Adipose tissue (tissue), 3 donors: ENCODE measurements at regions not wholly inside any gene's neighbourhood (a gene's known extent, or its start where the extent isn't known, plus 50 kb on each side); places are given as distances from the start of the nearest gene placed in this dataset.
"Not testable (repeated sequence)": the region's sequence is repeated elsewhere in the genome, so short reads cannot be mapped to it uniquely, and the experiment has no call there.

Experiments
- H3K27ac ChIP-seq: one replicate; pipeline ENCODE4 v1.5.1; 2013; ENCODE audit warnings: low read depth, low read length
- WGBS, 3 donors: extraction: QIAGEN DNeasy Blood & Tissue Kit; methylation state at CpG; one replicate each; pipeline ENCODE4 v1.1.7; 2013; 5-methylcytosine and 5-hydroxymethylcytosine counted together
- donor health status: healthy with polysubstance abuse.
- donor health status: Bipolar disorder and iron deficiency.
- donor health status: healthy.

DNA sequence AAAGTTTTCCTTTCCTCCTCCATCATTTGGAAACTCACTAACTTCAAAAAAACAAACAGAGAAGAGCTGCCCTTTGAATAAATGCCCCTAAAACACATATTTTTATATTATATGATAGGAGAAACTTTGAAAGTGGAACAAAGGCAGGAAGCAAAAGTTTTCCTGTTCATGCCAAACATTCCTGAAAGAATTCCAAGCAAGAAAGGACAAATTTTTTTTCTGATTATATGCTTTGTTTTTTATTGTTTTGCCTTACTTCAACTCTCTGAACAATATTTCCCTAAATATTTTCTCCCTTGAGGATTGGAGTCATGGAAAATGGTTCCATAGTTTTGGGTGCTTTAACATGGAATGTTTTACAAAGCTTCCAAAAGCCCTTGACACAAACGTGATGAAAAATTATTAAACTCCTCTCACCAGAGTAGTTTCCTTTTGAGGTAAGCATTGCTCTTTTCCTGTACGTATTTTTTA is 638.5 kb upstream of the CAMK1G start:
- no peak overlapping the region for H3K27ac ChIP-seq
- WGBS, 3 donors = 2 to 11% (median 8%) methylated on average over 2 of the region's 2 CpGs

DNA sequence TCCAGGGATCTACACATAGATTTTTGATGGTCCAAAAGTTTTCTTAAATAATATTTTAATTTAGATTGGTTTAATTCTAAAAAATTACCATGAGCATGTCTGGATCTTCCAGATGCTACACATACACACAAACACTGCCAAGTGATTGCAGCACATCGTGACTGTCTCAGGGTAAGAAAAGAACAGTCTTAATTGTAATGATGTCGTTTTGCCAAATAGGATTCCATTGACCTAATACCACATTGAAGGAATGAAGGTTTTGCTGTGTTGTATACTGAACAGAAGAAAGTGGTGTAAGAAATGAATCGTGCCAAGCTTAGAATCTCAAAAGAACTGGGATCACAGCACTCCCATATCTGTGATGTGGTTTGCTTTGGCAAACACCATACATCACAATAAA is 633.3 kb upstream of the CAMK1G start:
- no peak overlapping the region for H3K27ac ChIP-seq
- 74 to 80% (median 80%) methylated on average over 3 of the region's 3 CpGs for WGBS, 3 donors

DNA sequence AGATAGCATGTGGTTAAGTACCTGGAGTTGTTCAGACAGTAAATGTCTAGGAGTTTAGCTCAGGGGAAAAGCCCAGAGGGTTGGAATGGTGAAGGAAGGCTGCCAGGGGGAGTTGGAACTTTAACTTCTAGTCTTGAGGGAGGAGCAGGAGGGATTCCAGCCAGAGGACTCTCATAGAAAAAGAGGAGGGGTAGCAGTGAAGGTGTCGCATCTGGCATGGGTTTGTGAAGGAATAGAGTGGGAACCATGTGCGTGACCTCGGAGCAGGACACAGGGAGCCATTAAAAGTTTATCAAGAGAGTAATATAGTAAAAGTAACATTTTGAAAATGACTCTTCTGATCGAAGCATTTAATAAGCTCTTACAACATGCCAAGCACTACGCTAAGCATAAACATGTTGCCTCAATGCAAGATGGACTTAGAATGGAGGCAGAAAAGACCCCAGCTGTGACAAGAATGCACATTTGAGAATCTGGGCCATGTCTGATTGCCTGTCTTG is 632.4 kb upstream of the CAMK1G start:
- 78 to 87% (median 82%) methylated on average over 5 of the region's 5 CpGs for WGBS, 3 donors
- no peak overlapping the region for H3K27ac ChIP-seq

DNA sequence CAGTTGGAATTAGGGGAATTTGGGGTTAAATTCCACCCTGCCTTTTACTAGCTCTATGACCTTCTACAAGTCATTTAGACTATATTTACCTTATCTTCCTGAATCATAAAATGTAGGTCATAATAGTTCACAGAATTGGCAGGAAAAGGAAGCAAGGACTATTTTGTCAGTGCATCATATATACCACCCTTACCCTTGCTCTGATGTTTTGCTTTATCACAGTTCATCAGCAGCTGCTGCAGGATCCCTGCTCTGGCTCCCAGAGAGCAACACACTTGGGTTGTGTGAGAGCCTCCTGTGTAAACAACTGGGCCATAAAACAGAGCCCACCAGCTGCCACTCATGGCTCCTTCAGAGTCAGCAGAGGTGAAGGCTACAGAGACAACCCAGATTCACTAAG is 631.6 kb upstream of the CAMK1G start:
- no peak overlapping the region for H3K27ac ChIP-seq

DNA sequence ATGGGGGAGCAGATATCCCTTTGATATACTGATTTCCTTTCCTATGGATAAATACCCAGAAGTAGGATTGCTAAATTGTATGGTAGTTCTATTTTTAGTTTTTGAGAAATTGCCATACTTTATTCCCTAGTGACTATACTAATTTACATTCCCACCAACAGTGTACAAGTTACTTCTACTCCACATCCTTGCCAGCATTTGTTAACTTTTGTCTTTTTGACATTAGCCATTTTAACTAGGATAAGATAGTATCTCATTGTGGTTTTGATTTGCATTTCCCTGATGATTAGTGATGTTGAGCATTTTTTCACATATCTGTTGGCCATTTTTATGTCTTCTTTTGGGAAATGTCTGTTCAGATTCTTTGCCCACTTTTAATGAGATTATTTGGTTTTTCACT is 620.6 kb upstream of the CAMK1G start:
- H3K27ac ChIP-seq = no peak overlapping the region

DNA sequence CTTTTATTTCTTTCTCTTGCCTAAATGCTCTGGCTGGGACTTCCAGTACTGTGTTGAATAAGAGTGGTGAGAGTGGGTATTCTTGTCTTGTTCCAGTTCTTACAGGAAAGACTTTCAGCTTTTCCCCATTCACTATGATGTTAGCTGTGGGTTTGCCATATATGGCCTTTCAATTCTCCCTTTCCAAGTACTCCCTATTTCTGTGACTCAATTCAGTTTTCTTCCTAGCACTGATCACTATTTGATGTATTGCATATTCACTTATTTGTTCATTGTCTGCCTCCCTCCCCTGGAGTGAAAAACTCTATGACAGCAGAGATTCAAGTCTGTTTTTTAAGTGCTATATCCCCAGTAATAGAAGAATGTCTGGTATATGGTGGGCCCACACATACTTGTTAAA is 618.2 kb upstream of the CAMK1G start:
- no peak overlapping the region for H3K27ac ChIP-seq

DNA sequence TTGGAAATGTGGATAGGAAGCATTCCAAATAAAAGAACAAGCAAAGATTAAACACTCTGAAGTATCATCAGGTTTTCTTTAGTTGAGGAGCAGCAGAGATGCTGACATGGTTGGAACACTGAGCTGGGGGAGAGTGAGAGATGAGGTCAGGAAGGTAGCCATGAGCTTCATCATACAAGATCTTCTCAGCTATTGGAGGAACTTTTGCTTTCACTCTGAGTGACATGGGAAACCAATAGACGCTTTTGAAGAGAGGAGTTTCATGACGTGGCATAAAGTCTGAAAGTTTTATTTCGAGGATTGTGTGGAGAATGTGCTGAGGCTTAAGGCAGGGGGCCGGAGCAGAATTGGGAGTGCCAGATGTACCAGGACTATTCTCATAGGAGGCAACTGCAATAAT is 616.2 kb upstream of the CAMK1G start:
- no peak overlapping the region for H3K27ac ChIP-seq
- 80 to 86% (median 86%) methylated on average over 4 of the region's 4 CpGs for WGBS, 3 donors

DNA sequence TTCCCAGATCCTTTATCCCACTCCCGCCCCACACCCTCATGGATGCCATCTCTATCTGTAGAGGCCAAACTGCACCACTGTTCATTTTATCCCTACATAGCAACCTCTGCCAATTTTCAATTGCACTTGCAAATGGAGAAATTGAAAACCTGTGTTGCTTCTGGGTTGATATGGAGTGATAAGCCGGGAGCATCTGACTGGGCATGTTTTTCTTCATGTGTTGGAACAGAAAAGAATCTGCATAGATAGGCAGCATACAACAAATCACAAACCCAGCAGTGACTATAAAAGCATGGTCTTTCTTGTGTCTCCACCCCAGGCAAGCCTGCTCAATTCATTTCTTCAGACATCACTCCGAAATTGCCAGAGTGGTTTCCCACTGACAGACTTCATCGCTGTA is 608.8 kb upstream of the CAMK1G start:
- 82 to 93% (median 85%) methylated on average over 4 of the region's 4 CpGs for WGBS, 3 donors

DNA sequence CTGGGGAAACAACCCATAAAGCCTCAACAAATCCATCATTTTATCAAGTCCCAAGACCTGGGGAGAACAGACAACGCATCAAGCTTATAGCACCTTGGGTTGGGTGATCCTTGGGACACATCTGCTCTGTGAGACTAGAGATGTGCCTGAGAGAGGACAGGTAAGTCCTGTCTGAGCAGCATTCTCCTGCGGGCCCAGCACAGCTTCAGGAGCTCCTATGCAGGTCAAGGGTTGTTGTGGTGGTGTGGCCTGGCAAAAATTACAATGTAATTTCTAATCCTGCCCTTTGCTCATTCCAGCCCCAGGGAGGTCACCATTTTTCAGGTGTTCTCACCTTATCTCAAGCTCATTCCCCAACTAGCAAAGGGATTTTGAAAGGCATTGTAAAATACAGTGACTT is 608.1 kb upstream of the CAMK1G start:
- 77 to 87% (median 81%) methylated on average over 2 of the region's 2 CpGs for WGBS, 3 donors
- H3K27ac ChIP-seq = no peak overlapping the region

More for the DNA sequence above, 608.8 kb upstream of the CAMK1G start:
- no peak overlapping the region for H3K27ac ChIP-seq

DNA sequence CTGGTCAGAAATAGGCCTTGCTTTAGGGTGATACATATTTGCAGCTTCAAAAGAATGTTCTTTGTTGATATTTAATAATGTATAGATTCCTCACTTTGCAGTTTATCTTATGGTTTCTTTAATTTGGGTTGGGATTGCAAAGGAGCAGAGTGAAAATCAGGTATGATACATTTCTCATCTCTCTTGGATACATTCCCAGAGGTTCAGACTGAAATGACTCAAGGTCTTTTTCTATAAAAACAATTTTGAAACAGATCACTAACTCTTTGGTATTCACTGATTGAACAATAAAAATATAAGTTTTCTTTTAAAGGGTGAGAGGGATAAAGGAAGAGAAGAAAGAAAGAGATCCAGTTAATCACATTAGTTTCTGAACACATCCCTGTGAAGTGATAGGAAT is 606.5 kb upstream of the CAMK1G start:
- H3K27ac ChIP-seq = no peak overlapping the region

DNA sequence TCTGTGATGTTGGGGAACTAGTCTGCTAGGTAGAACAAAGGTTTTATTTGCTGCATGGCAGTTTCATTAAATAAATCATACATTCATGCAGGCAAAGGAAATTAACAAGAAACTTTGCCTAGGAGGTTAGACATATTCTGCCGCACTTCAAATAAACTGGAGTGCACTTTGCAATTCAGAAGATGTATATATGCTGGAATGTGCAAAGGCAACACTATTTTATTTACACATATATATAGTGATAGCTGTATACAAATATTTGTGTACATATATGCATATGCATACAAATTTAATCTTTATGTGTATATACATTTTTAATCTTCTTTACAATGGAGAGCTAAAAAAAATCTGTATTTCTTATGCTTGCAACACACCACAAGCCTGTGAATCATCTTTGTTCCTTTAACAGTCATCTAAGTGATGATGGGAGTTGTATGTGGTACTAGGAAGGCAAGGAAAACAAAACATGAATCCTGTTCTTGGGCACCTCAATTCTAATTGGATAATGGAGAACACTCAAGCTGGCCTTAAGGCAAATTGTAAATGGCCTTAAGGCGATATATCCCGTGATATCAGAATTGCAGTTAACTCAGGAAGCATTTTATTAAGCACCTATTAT is 605.8 kb upstream of the CAMK1G start:
- H3K27ac ChIP-seq = no peak overlapping the region
- WGBS, 3 donors = 96% methylated on average over 3 of the region's 3 CpGs

DNA sequence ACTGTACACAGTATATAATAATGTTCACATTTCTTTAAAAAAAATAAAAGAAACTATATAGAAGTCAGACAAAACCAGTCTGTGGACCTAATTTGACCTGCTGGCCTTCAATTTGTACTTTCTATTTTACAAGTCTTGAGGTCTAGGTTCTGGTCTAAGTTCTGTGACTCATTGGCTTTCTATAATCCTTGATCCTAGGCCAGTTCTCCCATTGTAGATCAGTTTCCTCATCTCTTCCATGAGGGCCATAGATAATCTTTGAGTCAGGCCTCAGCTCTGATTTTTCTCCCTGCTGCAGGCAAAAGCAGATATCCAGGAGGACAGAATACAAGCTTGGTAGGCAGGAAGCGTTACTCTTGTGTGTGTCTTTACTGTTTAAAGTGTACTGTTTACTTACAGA is 603.7 kb upstream of the CAMK1G start:
- 65 to 86% (median 80%) methylated on average over 1 of the region's 1 CpG for WGBS, 3 donors
- no peak overlapping the region for H3K27ac ChIP-seq

DNA sequence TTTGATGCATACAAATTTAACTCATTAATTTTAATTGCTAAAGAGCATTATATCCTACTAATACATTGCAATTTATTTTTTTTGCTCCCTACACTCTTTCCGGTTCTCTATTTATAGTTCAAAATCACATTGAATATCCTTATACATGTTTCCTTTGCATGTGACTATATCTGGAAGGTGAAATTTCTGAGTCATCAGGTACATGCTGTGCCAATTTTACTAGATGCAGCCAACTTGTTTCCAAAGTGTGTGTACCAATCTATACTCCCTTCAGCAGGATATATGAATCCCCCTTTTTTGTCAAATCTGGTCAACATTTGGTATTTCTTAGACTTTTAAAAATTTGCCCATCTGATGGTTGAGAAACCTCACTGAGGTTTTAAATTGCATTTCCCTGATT is 602.9 kb upstream of the CAMK1G start:
- 57 to 72% (median 59%) methylated on average over 1 of the region's 1 CpG for WGBS, 3 donors
- no peak overlapping the region for H3K27ac ChIP-seq

DNA sequence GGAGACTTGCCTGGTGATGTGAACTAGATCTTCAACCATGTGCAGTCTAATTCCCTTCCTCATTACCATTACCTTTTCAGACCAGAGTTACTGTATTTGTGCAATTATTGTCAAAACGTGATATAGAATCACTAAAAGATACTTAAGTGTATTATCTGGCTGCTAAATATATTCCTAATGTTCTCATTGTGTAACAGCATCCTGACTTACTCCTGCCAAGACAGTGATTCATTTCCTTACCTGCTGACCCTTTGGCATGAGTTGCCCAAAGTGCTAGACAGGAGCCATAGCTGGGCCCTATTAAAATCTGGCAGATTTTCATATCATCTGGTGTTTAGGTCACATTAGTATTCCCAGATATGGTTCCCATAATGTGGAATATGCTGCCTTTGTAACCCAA is 598.3 kb upstream of the CAMK1G start:
- WGBS, 3 donors = 42 to 52% (median 49%) methylated on average over 1 of the region's 1 CpG
- H3K27ac ChIP-seq = no peak overlapping the region

DNA sequence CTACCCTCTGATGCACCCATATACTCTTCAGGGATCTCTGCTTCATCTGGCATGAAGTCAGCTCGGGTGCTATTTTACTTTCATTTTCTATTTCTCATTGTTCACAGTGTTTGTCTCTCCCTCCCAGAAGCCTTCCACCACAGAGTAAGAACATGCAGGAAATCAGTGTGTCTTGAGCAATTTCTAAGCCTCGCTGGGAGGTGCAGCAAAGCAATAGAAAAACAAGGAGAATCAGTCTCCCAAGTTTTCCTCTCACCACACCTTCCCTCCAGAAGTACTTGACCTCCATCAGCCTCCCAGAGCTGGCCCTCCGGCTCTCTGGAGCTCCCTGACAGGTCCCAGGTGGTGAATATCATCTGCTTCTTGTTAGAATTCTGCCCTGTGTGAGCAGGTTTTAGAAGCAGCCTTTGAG is 594.7 kb upstream of the CAMK1G start:
- WGBS, 3 donors = 3 to 4% (median 4%) methylated on average over 3 of the region's 3 CpGs
- no peak overlapping the region for H3K27ac ChIP-seq

DNA sequence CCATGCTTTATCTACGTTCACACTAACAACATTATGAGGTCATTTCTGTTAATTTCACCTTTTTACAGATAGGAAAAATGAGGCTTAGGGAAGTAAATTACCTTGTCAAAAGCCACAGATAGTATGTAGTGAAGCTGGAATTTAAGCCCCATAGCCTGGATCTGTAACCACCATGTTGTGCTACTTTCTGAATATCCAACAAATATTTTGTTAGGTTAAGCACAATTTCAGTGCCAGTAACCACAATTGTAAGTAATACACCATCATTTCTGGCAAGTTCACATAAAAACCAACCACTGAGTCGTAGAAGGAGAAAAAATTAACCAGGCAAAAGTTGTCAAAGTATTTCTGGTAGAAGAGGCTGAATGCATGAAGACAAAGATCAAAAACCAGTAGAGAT is 593.1 kb upstream of the CAMK1G start:
- no peak overlapping the region for H3K27ac ChIP-seq
- 79 to 84% (median 83%) methylated on average over 2 of the region's 2 CpGs for WGBS, 3 donors

DNA sequence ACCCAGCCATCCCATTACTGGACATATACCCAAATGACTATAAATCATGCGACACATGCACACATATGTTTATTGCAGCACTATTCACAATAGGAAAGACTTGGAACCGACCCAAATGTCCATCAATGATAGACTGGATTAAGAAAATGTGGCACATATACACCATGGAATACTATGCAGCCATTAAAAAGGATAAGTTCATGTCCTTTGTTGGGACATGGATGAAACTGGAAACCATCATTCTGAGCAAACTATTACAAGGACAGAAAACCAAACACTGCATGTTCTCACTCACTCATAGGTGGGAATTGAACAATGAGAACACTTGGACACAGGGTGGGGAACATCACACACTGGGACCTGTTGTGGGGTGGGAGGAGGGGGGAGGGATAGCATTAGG is 586.5 kb upstream of the CAMK1G start:
- WGBS, 3 donors = 58 to 64% (median 62%) methylated on average over 2 of the region's 2 CpGs
- not testable (repeated sequence) for H3K27ac ChIP-seq

DNA sequence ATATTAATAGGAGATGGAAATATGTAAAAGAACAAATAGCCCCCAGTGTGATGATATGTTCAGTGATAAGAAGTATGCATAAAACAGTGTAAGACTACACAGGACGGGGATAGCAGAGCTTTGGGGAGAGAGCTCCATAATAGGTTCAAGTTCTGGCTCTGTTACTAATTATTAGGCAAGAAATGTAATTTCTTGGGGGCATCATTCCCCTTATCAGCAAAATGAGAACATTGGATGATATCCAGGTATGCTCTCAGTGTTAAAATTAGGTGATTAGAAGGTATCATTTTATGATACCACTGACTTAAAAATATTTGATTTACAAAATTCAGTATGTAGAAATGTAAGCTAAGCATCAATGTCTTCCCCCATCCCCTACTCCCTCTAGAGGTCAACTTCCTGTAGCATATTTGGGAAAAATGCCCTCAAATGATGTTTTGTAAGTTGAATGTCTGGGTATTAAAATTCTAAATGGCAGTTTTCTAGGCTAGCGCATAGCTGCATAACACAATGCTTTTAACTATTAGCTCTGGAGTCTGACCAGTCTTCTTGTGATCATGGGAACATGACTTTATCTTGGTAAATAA is 585.7 kb upstream of the CAMK1G start:
- H3K27ac ChIP-seq = no peak overlapping the region
- 84 to 88% (median 87%) methylated on average over 2 of the region's 2 CpGs for WGBS, 3 donors

DNA sequence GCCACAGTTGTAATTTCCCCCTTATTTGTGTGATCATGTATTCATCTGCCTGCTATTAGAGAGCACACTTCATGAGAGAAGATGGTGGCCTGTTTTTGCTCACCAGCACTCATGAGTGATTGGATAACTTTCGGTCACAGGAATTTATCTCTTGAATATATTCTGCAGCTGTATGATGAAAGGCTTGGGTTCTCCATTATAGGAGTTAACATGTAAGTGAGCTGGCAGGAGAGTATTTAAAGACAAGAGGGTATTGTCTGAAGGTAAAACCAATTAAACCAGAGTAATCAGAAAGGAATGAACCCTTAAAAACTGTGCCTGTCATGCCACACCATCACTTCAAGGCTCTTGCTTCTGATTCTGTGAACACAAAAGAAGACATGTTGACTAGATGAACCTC is 574.9 kb upstream of the CAMK1G start:
- no peak overlapping the region for H3K27ac ChIP-seq
- 78 to 89% (median 84%) methylated on average over 1 of the region's 1 CpG for WGBS, 3 donors

DNA sequence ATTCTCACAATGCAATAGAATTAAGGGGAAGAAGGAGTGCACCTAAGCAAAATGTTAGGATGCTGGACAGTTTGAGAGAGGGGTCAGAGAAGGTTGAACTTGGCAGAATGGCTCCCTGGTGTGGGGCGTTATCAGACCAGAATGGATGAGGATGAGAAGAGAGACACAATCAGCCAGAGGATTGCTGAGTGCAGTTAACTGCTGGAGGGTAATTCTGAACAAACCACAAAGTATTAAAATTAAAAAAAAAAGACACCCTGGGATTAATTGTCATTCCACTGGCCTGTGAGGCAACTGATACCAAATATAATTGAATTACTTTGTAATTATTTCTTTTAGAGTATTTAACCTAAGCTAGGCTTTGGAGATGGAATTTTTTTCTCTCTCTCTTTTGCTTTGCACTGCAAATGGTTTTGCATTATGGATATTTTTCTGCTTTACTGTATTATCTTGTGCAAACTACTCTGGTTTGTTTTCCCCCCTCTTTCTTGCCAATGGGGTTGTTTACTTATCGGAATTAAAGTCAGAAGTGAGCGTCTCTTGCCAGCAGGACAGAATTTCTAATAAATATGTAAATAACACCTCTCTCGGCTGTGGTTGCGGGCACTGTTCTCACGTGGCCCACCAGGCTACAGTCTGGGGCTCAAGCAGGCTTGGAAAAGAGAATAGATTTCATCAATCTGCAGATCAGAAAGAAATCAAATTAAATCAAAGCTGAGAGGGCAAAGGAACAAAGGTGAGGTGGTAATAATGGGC is 572.9 kb upstream of the CAMK1G start:
- H3K27ac ChIP-seq = no peak overlapping the region
- 38 to 85% (median 76%) methylated on average over 6 of the region's 6 CpGs for WGBS, 3 donors
